Stimulated activated CD8-positive, alpha-beta memory T cell treated with anti-CD3 and anti-CD28 coated beads, Interleukin-12 subunit alpha, Interleukin-12 subunit beta, amount 100 ng/mL, for 24 hours (primary cell): ENCODE measurements at regions not wholly inside any gene's neighbourhood (a gene's known extent, or its start where the extent isn't known, plus 50 kb on each side); places are given as distances from the start of the nearest gene placed in this dataset.
"Not testable (repeated sequence)": the region's sequence is repeated elsewhere in the genome, so short reads cannot be mapped to it uniquely, and the experiment has no call there.

ENCODE experiments used
- DNase-seq: peaks from one replicate; pipeline ENCODE4 v3.0.0-alpha.2; 2020; ENCODE audit errors: extremely low read depth

GRCh38 chr20:58043236-58044140 is 185.0 kb downstream of the ANKRD60 start:
- no peak for DNase-seq

- DNase-seq: no peak
Measured at GRCh38 chr20:58042591-58042990, 185.9 kb downstream of the ANKRD60 start.

- DNase-seq: no peak
Measured at GRCh38 chr20:58040447-58041290, 187.8 kb downstream of the ANKRD60 start.

GRCh38 chr20:58039274-58040092 is 189.0 kb downstream of the ANKRD60 start:
- DNase-seq: no peak

- no peak for DNase-seq
Measured at GRCh38 chr20:58038123-58038654, 190.3 kb downstream of the ANKRD60 start.

- no peak for DNase-seq
Measured at GRCh38 chr20:58037631-58038030, 190.8 kb downstream of the ANKRD60 start.

GRCh38 chr20:58033026-58033536 is 195.4 kb downstream of the ANKRD60 start:
- DNase-seq: no peak

GRCh38 chr20:58032599-58032998 is 195.9 kb downstream of the ANKRD60 start:
- no peak for DNase-seq

GRCh38 chr20:58031350-58031749 is 197.1 kb downstream of the ANKRD60 start:
- DNase-seq: not testable (repeated sequence)

- DNase-seq: no peak
Measured at GRCh38 chr20:58028123-58028522, 200.3 kb downstream of the ANKRD60 start.

- no peak for DNase-seq
Measured at GRCh38 chr20:58026361-58026760, 202.1 kb downstream of the ANKRD60 start.

GRCh38 chr20:58025233-58025632 is 203.2 kb downstream of the ANKRD60 start:
- no peak for DNase-seq

- no peak for DNase-seq
Measured at GRCh38 chr20:58024241-58024721, 204.2 kb downstream of the ANKRD60 start.

GRCh38 chr20:58023781-58024180 is 204.7 kb downstream of the ANKRD60 start:
- no peak for DNase-seq

GRCh38 chr20:58023346-58023745 is 205.1 kb downstream of the ANKRD60 start:
- DNase-seq: no peak

- no peak for DNase-seq
Measured at GRCh38 chr20:58022711-58023110, 205.7 kb downstream of the ANKRD60 start.

- no peak for DNase-seq
Measured at GRCh38 chr20:58021481-58021880, 207.0 kb downstream of the ANKRD60 start.

- DNase-seq: no peak
Measured at GRCh38 chr20:58020656-58021454, 207.6 kb downstream of the ANKRD60 start.

- no peak for DNase-seq
Measured at GRCh38 chr20:58019850-58020625, 208.4 kb downstream of the ANKRD60 start.
